ENCODE measurements at regions not wholly inside any gene's neighbourhood (a gene's known extent, or its start where the extent isn't known, plus 50 kb on each side); places are given as distances from the start of the nearest gene placed in this dataset.
"Not testable (repeated sequence)": the region's sequence is repeated elsewhere in the genome, so short reads cannot be mapped to it uniquely, and the experiment has no call there.

DNA sequence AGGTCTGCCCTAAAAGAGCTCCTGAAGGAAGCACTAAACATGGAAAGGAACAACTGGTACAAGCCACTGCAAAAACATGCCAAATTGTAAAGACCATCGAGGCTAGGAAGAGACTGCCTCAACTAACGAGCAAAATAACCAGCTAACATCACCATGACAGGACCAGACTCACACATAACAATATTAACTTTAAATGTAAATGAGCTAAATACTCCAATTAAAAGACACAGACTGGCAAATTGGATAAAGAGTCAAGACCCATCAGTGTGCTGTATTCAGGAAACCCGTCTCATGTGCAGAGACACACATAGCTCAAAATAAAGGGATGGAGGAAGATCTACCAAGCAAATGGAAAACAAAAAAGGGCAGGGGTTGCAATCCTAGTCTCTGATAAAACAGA is 263.4 kb upstream of the WSB1 start:
- not testable (repeated sequence) for TF ChIP-seq CTCF (IDR thresholded peaks at IDR 0.05); GATA2 (CRISPR knock-in tag; IDR thresholded peaks at IDR 0.05); RFX5 (IDR thresholded peaks at IDR 0.05; ENCODE audit: low read length); EZH2phosphoT487 (IDR thresholded peaks at IDR 0.05; ENCODE audit: borderline replicate concordance, low read depth)

All from SK-N-SH (cell line).